Lower lobe of right lung (tissue), 2 donors: ENCODE measurements at regions not wholly inside any gene's neighbourhood (a gene's known extent, or its start where the extent isn't known, plus 50 kb on each side); places are given as distances from the start of the nearest gene placed in this dataset.

Experiments
- ATAC-seq, 2 donors: fragments of 200-7000 bp; cut with Tn5 transposase; one replicate each; pipeline ENCODE4 v1.9.1; 2020 to 2022; ENCODE audit warnings: mild to moderate bottlenecking in 2 of 2, moderate library complexity in 2 of 2
- DNase-seq: peaks from one replicate; pipeline ENCODE4 v3.0.0-alpha.2; 2020
- H3K27ac ChIP-seq: fragments of 200-600 bp; one replicate; pipeline ENCODE4 v1.8.0; 2022
- H3K27me3 ChIP-seq: fragments of 200-600 bp; one replicate; pipeline ENCODE4 v1.8.0; 2022; ENCODE audit warnings: low read depth
- H3K36me3 ChIP-seq: fragments of 200-600 bp; one replicate; pipeline ENCODE4 v1.8.0; 2022; ENCODE audit warnings: mild to moderate bottlenecking
- H3K4me1 ChIP-seq: fragments of 200-600 bp; one replicate; pipeline ENCODE4 v1.8.0; 2022
- H3K4me3 ChIP-seq: fragments of 200-600 bp; one replicate; pipeline ENCODE4 v1.8.0; 2022; ENCODE audit warnings: mild to moderate bottlenecking
- H3K9me3 ChIP-seq: fragments of 200-600 bp; one replicate; pipeline ENCODE4 v1.8.0; 2022
- CTCF ChIP-seq: fragments of 200-600 bp; IDR thresholded peaks from one replicate; pipeline ENCODE4 v1.8.0; 2022; ENCODE audit warnings: antibody characterized with exemption, mild to moderate bottlenecking
- intact Hi-C: fragments of 100-400 bp; cut with DNase I; formaldehyde crosslinking; loops from one replicate; pipeline ENCODE4 v1.11.0; 2022
- donor health status: DM: no; HTN: yes; CAD: no; lungs with severe emphysema.

- ATAC-seq (no peak), DNase-seq (no peak)
- H3K36me3 ChIP-seq = no peaks in the 10 kb centered on the region
- no peaks in the 10 kb centered on the region for H3K9me3 ChIP-seq
- intact Hi-C loops = no loop called here
- no peak overlapping the region for H3K27ac ChIP-seq
- no peak overlapping the region for H3K4me3 ChIP-seq
- no peak for TF ChIP-seq CTCF
- H3K4me1 ChIP-seq = no peaks in the 10 kb centered on the region
- no peaks in the 10 kb centered on the region for H3K27me3 ChIP-seq
Observed at GRCh38 chr1:80659161-80659560, 1141.6 kb upstream of the ADGRL2 start.

GRCh38 chr1:80657707-80658106 is 1143.0 kb upstream of the ADGRL2 start:
- no peaks in the 10 kb centered on the region for H3K36me3 ChIP-seq
- no peaks in the 10 kb centered on the region for H3K4me1 ChIP-seq
- ATAC-seq (no peak), DNase-seq (no peak)
- no peaks in the 10 kb centered on the region for H3K9me3 ChIP-seq
- no peak overlapping the region for H3K4me3 ChIP-seq
- H3K27ac ChIP-seq = no peak overlapping the region
- no peak for TF ChIP-seq CTCF
- intact Hi-C loops = no loop called here
- H3K27me3 ChIP-seq = no peaks in the 10 kb centered on the region

DNA sequence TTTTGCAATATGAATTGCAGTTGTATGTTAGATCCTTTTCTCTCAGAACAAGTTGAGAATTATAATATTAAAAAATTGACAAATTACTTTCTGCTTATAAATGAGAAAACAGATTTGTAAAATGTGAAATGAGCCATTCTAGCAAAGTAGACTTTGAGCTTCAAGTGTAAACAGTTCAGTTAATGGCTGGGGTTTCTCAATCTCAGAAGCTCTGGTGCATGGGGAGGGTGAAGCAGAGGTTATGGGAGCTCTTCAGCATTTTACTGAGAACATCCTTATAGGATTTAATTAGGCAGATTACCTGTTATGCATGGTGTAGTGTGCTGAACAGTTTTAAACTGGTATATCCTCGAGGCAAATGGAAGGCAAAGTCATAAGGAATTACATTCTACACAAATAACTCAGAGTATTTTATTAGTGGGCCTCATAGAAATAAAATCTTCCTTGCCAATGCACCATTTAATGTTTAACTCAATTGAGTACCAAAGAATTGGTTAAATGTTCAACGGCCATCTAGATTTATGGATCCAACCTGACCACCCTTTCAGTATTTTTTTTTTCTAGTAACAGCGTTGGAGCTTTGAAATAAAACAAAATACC is 1143.6 kb upstream of the ADGRL2 start:
- Histone ChIP-seq H3K9me3 (no peaks in the 10 kb centered on the region), H3K4me3 (no peak overlapping the region), H3K36me3 (no peaks in the 10 kb centered on the region), H3K4me1 (no peaks in the 10 kb centered on the region), H3K27me3 (no peaks in the 10 kb centered on the region), H3K27ac (no peak overlapping the region)
- intact Hi-C loops = no loop called here
- DNase-seq = no peak
- ATAC-seq = no peak
- no peak for TF ChIP-seq CTCF

GRCh38 chr1:80656641-80657040 is 1144.1 kb upstream of the ADGRL2 start:
- no peak for TF ChIP-seq CTCF
- DNase-seq = no peak
- no peaks in the 10 kb centered on the region for H3K9me3 ChIP-seq
- H3K4me3 ChIP-seq = no peak overlapping the region
- intact Hi-C loops = no loop called here
- H3K4me1 ChIP-seq = no peaks in the 10 kb centered on the region
- H3K36me3 ChIP-seq = no peaks in the 10 kb centered on the region
- H3K27ac ChIP-seq = no peak overlapping the region
- no peaks in the 10 kb centered on the region for H3K27me3 ChIP-seq
- no peak for ATAC-seq

GRCh38 chr1:80656014-80656636 is 1144.6 kb upstream of the ADGRL2 start:
- H3K27me3 ChIP-seq = no peaks in the 10 kb centered on the region
- H3K4me3 ChIP-seq = no peak overlapping the region
- no peak for DNase-seq
- H3K27ac ChIP-seq = no peak overlapping the region
- no peaks in the 10 kb centered on the region for H3K36me3 ChIP-seq
- no peaks in the 10 kb centered on the region for H3K9me3 ChIP-seq
- H3K4me1 ChIP-seq = no peaks in the 10 kb centered on the region
- TF ChIP-seq CTCF = no peak
- intact Hi-C loops = no loop called here
- peak in 1 of 2 donors; percentile 54 for ATAC-seq
